NAMALWA (cell line): ENCODE measurements at regions not wholly inside any gene's neighbourhood (a gene's known extent, or its start where the extent isn't known, plus 50 kb on each side); places are given as distances from the start of the nearest gene placed in this dataset.
"Not testable (repeated sequence)": the region's sequence is repeated elsewhere in the genome, so short reads cannot be mapped to it uniquely, and the experiment has no call there.

Source experiments
- DNase-seq: peaks from one replicate; pipeline ENCODE4 v3.0.0-alpha.2; 2015; ENCODE audit warnings: low spot score

DNA sequence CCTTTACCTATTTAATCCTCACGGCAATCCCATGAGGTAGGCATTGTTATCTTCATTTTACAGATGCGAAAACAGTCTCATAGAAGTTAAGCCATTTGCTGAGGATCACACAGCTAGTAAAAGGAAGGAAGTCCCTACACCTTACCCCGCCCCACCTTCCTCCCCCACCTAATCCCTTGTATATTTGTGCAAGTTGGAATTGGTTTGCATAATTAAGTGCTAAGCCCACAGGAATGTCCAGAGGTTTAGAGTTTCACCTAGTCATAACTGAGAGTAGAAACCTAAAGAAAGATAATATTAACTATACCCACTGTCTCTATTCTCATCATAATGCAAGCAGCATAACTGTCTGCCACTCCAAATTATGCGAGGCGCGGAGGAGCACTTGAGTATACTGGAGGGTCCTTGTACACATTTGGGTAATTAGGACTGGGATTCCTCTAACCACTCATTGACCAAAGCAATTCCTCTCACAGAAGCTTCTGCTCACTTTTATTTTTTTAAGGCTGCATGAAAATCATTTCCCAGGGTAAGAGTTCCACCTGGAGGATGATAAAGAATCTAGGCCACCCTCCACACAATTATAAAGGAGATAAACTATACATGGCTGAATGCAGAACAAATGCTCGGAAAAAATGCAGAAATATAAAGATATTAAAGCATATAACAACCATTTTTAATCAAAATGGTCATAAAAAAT lies 199.9 kb downstream of the FAM181B start:
- no peak for DNase-seq

DNA sequence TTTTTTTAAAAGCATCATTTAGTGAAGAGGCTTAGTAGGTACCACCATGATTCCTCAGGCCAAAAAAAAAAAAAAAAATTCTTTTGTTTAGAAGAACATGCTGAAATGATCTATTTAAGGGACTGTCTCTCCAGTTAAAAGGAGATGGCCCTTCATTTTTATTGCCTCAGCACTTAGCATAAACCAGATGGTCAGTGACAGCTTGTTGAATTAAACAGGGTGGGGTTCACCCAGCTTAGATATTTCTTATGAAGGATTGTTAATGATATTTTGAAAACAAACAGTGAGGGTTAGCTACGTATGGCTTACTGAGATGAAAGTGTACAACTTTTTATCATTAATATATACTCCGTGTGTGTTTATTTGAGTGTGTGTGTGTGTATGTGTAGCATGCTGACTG lies 203.7 kb downstream of the FAM181B start:
- DNase-seq = no peak

DNA sequence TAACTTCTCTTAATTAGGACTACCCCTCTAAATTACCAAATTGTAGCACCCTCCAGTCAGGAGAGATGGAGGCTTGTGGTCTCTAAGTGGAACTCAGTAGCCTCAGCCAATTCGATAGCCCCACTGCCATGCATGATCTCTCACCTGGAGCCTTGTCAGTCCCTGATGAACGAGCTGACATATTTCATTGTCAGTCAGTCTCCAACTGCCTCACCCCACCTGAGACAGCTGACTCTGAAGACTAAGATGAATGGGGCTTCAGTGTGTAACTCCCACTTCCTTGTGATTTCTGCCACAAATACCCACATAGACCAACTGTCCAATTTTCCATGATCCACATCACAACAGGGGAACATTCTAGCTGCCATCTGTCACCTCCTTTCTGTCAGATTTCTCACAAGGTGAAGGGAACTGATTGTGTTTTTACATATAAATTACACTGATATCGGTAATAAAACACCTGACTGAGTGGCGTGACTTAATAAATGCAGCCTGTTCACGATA lies 206.5 kb downstream of the FAM181B start:
- no peak for DNase-seq

DNA sequence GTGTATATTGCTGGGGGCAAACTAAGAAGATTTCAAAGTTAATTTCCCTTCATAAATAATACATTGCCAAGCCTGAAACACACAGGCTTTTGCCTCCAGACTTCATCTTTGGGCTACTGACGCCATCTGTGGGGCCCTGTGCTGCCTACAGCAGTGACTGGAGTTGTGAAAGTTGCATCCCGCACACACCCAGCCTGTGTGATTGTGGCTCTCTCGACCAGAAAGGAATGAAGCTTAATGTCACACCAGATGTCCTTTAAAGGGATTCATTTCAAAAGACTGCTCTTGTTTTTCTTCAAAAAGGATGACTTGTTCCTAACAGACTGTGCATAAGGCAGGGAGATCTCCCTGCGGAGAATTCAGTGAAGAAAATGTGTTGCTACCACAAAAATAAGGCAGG lies 210.5 kb downstream of the FAM181B start:
- DNase-seq = no peak

DNA sequence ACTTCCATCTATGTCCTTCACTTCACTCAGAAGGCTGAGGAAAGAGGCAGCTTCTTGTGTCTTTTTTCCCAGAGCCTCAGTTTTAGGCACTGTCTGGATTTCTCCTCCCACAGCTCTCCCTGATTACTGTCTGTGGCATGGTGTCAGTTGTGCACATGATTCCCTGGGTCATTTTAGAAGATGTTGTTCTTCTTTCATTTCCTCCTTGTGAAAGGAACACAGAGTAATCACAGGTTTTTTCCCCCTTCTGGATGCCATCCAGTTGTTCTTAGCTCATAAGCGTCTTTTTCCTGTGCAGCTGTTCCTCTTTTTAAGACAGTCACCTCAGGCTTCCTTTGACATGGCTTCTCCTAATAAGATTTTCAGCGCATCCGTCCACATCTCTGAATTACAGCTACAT lies 212.2 kb downstream of the FAM181B start:
- no peak for DNase-seq

DNA sequence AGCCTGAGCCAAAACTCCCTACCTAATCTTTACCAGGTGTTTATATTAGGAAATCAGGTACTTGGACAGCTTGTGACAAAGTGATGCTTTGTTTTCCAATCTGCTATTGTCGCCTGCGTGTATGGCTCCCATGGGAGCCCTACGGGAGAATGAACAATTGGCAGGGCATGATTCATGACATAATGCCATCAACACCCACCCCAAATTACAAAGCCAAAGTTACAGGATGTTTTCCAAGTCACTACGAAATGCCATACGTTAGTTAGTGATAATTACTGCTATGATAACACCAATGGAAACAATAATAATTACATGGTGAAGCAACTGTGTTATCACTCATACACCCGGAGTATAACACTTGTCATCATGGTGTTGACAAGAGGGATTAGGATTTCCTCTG lies 226.4 kb downstream of the FAM181B start:
- DNase-seq = no peak

DNA sequence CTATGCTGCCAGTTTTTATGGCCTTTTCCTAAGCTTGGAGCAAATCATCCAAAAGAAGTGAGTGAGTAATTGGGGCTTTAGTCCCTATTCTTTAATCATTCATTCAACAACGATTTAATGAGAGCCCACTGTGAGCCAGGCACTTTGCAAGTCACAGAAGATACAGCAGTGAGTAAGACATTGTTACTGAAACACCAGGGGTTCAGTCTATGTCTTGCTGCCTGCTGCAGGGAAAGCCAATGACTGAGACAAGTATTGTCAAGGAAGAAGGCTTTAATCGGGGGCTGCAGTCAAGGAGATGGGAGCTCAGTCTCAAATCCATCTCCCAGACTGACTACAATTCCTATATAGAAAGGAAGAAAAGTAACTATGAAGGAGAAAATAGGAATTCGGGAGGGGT lies 228.3 kb downstream of the FAM181B start:
- DNase-seq = no peak

DNA sequence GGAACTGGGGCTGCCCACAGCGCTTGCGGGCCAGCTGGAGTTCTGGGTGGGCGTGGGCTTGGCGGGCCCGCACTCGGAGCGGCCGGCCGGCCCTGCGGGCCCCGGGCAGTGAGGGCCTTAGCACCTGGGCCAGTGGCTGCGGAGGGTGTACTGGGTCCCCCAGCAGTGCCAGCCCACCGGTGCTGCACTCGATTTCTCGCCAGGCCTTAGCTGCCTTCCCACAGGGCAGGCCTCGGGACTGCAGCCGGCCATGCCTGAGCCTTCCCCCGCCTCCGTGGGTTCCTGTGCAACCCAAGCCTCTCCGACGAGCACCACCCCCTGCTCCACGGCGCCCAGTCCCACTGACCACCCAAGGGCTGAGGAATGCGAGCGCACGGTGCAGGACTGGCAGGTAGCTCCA lies 232.5 kb downstream of the FAM181B start:
- DNase-seq = not testable (repeated sequence)

DNA sequence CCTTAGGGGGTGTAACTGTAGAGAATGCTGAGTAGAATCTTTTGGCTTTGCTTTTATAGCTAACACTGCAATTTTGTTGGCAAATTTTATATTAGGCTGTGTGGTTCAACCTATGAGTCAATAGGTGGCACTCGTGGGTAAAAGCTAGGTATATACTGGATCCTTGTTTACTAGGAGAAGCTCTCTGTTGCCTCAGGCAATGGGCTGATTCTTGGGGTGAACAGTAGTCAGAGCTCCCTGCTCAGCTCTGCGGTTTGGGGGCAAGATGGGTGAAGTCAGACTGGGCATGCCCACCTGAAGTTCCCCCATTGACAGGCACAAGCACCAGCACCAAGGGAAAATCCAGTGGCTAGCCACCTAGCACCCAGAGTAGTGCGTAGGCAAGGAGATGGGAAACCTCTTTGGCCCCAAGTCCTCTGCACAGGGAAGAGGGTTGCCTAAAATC lies 238.7 kb downstream of the FAM181B start:
- DNase-seq = peak; percentile 48

DNA sequence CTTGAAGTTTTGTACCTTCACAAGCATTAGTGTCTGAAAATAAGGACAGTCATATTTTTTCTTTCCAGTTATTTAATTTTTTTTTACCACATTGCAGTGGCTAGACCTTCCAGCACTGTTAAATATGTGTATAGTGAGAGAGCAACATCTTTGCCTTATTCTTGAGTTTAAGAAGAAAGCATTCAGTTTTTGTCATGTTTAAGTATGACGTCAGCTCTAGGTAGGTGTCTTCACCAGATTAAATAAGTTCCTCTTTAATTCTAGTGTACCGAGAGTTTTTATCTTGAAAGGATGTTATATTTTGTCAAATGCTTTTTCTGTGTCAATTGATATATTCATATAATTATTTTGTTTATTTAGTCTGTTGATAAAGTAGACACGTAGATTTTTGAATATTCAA lies 258.8 kb downstream of the FAM181B start:
- no peak for DNase-seq

DNA sequence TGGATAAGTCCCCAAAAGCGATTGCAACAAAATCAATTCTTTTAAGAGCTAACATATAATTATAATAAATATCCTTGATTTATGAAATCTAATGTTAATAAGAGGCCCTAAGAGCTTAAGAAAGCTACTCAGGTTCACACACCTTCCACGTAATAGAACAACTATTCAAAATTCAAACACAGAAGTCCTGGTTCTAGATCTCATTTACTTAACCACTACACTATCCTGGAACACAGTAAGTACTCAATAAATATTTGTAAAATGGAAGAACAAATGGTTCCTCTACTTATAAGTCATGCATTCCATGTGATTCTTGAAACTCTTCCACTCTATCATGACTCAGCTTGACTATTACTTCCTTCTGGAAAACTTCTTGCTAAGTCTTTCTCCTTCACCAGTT lies 268.2 kb downstream of the FAM181B start:
- DNase-seq = no peak

DNA sequence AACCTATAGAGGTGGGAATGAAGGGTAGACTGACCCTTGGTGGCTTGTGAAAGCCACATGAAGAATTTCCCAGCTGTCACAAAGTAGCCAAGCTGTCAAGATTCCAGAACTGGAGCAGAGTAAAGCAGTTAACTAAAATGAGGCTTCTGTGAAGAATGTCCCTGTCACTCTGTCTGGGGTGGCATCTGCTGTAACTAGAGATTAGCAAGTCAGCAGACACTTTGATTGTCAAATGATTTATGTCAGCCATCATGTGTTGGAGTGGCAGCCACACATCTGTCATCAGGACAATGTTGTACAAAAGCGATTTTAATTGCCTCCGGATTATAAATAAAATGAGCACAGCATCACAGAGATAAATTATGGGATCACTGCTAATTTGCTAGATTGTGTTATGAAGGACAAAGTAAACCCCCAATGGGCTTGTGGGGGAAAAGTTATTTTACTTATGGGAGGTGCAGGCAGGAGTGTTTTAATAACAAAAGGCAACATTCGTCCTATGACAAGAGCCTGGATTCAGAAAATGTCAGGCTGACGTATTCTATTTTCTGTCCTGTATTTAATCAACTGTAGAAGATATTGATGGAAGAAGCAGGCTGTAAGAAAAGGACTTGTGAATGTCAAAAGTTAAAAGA lies 270.9 kb downstream of the FAM181B start:
- DNase-seq = no peak

DNA sequence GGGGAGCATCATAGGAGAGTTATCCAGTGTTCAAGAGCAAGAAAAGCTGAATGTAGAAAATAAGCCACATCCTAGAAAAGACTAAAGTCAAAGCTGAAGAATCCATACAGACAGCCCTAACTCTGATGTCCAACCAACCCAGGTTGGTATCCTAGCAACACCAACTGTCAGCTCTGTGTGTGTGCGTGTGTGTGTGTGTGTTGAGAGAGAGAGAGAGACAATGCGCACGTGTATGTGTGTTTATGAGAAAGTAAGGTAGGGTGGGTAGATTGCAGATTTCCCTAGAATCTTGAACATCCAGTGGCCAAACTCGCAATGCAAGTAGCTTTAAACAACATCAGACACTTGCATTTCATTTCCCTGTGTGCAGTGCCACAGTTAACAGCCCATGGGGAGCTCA lies 274.9 kb downstream of the FAM181B start:
- no peak for DNase-seq

DNA sequence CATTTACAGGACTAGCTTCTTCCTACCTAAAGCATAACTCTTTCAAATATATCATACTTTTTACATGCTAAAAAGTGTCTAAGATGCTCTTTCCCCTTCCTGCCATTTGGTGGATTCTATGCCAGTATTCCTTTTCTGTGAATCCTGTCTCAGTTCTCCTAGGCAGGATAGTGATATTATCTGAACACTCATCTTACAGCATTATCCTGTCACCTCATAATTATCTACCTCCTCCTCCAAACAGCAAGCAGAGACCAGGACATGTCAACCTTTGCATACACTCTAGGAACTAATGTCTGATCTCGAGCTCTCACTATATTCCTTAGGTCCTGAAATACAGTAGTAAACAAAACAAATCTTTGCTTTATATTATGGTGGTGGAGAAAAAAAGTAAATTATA lies 275.5 kb downstream of the FAM181B start:
- DNase-seq = no peak

DNA sequence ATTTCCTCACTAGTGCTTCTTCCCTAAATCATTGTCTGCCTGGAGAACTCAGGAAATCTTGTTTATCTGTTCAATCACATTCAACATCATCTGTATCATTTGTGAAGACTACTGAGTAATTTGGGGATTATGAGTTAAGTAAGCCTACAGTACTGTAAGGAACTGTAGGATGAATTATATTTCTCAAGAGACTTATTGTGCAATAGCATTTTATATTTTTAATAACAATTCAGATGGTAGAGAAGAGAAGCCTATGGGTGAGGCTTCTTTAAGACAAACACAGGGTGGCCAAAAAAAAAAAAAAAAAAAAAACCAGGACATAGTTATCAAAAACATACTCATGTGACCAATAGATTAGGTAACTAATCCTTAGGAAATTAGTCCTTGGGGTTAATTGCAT lies 282.7 kb downstream of the FAM181B start:
- no peak for DNase-seq

DNA sequence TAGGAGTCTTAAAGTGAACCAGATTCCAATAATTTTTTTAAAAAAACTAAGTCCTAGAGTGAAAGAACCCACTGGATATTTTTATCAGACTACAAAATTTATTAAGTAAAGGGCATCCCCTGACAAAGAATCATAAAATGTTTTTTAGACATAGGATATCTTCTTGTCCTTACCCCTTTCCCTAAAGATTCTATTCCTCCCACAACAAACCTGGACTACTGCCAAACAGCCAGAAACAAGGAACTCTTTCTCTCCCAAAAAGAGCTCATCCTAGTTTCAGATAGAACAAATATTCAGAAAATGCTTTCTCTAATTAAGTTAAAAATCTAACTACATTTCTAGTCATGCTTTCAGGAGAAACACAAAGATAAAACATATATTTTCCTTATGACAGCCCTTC lies 327.1 kb downstream of the FAM181B start:
- no peak for DNase-seq

DNA sequence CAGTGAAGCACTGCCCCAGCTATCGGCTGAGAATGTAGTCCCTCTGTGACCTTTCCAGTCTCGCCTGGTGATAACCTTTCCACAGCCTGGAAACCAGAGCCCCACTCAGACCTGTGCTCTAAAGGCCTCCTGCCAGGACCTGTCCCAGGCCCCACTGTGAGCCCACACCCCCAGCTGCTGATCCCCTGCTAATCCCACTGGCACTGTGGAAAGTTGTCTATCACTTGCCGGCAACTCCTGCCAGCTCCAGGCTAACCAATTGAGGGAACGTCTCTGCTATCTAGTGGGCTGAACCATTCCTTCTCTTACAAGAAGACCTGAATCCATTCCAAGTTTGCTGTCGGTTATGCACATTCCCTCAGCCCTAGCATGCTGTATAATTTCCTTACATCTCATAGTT lies 328.2 kb downstream of the FAM181B start:
- no peak for DNase-seq

DNA sequence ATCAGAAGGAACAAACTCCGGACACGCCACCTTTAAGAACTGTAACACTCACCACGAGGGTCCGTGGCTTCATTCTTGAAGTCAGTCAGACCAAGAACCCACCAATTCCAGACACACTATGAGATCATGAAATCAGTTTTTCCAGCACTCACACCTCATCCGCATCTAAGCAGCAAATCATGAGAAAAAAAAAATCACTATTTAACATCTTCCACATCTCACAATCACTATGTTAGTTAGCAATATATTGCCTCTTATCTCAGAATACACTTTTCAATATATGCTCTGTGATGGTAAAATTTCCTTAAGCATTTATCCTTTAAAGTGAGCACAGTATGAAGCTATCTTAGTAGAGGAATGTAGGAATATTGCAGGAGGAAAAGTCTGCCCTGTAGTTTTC lies 328.7 kb downstream of the FAM181B start:
- no peak for DNase-seq

DNA sequence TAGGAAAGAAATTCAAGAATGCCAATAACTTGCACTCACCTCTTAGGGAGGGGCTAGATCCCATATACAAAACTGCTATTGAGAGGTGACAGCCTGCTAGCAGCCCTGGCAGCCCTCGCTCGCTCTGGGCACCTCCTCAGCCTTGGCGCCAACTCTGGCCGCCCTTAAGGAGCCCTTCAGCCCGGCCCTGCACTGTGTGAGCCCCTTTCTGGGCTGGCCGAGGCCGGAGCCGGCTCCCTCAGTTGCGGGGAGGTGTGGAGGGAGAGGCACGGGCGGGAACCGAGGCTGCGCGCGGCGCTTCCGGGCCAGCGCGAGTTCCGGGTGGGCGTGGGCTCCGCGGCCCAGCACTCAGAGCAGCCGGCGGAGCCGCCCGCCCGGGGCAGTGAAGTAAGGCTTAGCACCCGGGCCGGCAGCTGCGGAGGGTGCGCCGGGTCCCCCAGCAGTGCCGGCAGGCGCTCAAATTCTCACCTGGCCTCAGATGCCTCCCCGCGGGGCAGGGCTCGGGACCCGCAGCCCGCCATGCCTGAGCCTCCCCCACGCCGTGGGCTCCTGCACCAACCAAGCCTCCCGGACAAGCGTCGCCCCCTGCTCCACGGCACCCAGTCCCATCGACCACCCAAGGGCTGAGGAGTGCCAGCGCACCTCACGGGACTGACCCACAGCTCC lies 329.9 kb downstream of the FAM181B start:
- no peak for DNase-seq

DNA sequence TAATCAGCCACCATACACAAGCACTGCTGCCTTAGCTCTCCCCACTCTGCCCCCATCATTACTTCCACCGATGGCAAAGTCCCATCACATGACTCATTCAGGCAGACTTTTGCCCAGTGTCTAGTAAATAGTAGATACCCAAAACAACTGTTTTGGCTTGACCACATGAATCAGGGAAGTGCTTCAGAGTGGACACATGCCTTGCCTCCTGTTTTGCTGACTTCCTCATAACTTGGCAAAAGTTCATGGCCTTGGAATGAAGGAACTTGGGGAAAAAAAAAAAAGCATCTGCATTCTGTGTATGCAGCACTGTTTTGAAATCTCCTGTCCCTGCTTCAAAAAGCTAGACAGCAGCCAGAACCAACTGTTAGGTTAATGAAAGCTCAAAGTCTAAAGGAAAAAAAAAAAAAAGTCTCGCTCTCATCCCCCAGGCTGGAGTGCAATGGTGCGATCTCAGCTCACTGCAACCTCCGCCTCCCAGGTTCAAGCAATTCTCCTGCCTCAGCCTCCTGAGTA lies 335.3 kb downstream of the FAM181B start:
- no peak for DNase-seq

DNA sequence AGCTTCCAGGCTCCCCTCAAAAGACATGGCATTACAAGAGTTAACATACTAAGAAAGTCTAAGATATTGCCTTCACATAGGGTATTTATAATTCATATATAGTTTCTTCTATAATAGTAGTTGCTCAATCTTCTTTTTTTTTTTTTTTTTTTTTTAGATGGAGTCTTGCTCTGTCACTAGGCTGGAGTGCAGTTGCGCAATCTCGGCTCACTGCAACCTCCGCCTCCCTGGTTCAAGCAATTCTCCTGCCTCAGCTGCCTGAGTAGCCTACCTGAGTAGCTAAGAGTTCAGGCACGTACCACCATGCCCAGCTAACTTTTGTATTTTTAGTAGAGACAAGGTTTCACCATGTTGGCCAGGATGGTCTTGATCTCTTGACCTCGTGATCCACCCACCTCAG lies 337.0 kb downstream of the FAM181B start:
- not testable (repeated sequence) for DNase-seq

DNA sequence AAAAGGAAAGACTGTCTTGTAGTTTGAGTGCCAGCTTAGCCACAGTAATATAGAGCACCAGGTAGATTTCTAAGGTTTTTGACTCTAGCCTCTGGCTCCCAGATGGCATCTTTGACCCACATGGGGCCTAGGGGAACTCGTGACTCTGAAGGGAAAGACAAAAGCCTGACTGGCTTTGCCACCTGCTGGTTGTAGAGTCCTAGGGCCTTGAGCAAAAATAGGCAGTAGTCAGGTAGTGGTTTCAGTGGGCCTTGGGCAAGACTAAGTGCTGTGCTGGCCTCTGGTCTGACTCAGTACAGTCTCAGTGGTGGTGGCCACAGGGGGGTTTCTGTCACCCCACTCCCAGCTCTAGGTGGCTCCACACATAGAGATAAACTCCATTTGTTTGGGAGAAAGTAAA lies 349.4 kb downstream of the FAM181B start:
- DNase-seq = no peak
